ENCODE measurements at regions not wholly inside any gene's neighbourhood (a gene's known extent, or its start where the extent isn't known, plus 50 kb on each side); places are given as distances from the start of the nearest gene placed in this dataset.

GRCh38 chr13:106722620-106723019, 154.7 kb upstream of the ARGLU1 start:
- DNase-seq (ENCODE audit: low spot score): no peak

- no peak for DNase-seq (ENCODE audit: low spot score)
These were observed 153.7 kb upstream of the ARGLU1 start for GRCh38 chr13:106721599-106721998.

GRCh38 chr13:106714271-106714982, 146.5 kb upstream of the ARGLU1 start:
- DNase-seq (ENCODE audit: low spot score): no peak

DNA sequence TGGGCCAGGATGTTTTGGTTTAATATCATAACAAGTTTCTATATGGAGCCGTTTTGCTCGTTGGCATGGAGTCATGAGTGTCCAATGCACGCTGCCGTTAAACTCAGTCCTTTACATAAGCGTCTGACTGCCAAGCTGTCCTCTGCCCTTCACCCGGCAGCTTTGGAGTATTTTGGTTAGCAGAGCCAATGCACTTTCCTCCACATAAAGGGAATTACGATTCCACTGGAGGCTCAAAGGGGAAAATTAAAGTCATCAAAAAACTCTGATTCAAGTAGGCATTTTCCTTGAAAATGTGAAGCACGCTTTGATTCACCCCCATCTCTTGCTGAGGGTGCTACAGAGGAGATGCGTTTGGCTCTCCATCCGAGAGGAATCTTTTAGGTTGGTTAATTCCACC, 144.4 kb upstream of the ARGLU1 start:
- no peak for DNase-seq (ENCODE audit: low spot score)

GRCh38 chr13:106710266-106710665, 142.3 kb upstream of the ARGLU1 start:
- DNase-seq (ENCODE audit: low spot score): no peak

DNA sequence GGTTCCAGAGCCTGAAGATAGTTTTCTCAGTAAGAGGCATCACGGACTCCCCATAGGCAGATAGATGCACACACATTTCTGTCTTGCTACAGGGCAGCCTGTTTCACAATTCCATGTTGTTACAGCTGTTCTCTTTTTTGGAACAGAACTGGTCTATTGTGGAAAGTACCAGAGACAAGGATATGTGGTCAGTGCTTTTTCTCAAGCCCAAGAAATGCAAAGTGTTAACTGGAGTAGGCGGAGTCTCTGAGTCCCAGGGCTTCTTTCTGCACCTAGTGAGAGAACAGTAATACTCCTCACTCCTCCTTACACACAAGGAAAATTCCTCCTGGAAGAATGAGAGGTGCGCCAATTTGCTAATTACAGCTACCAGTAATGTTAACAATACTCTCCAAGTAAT, 141.6 kb upstream of the ARGLU1 start:
- no peak for DNase-seq (ENCODE audit: low spot score)

DNA sequence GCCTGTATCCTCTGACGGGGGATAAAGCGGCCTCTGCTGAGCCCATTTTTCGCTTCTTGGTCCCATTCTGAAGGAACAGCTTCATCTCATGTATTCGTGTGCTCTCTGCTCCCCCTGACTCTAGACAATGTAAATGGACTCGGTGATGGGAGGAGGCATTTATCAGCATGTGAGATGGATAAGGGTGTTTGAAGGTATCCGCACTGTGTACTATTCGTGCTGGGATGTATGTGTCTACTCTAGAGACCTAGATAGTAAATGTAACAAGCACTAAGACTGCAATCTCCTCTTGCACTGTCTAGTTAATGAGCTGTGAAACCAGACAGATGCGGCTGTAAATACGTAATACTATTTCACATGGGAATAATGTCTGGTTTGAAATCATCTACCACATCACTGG, 134.6 kb upstream of the ARGLU1 start:
- no peak for DNase-seq (ENCODE audit: low spot score)

GRCh38 chr13:106701771-106702341, 133.9 kb upstream of the ARGLU1 start:
- DNase-seq (ENCODE audit: low spot score): no peak

GRCh38 chr13:106700439-106700838, 132.5 kb upstream of the ARGLU1 start:
- DNase-seq (ENCODE audit: low spot score): no peak

DNA sequence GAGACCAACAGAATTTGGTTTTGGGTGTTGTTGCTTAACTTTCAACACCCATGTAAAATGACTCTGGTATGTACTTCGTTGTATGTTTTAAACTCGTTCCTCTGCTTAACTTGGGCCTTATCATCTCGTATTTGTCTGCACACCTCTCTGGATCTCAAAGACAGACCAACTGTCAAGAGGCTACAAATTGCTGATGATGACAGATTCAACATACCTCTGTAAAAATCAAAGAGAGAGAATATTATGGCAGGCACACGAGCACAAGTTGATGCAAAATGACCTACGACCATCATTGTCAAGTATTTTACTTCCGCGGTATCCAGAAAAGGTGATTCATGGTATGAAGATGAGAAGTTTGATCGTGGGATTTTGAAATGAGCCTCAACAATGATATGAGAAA, 132.1 kb upstream of the ARGLU1 start:
- DNase-seq (ENCODE audit: low spot score): no peak

GRCh38 chr13:106699311-106699710, 131.4 kb upstream of the ARGLU1 start:
- DNase-seq (ENCODE audit: low spot score): no peak

DNA sequence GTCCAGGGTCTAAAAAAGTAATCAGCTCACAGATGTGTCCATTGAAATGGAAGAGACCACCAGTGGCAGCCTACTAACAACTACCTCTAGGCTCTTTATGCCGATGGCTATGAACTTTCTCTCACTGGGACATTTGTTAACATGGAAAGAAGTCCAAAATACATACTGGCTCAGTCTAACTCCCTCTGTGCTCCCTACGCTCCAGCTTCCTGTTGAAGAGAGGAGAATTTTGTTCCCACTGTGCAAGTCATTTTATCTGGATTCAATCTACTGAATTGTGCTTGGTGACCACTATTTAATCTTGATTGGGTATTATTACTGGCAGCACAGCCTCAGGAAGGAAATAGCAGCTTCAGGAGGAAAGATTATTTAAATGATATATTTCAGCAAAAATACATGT, 128.8 kb upstream of the ARGLU1 start:
- no peak for DNase-seq (ENCODE audit: low spot score)

- DNase-seq (ENCODE audit: low spot score): no peak
These were observed 128.2 kb upstream of the ARGLU1 start for GRCh38 chr13:106696140-106696539.

GRCh38 chr13:106695139-106695538, 127.2 kb upstream of the ARGLU1 start:
- no peak for DNase-seq (ENCODE audit: low spot score)

DNA sequence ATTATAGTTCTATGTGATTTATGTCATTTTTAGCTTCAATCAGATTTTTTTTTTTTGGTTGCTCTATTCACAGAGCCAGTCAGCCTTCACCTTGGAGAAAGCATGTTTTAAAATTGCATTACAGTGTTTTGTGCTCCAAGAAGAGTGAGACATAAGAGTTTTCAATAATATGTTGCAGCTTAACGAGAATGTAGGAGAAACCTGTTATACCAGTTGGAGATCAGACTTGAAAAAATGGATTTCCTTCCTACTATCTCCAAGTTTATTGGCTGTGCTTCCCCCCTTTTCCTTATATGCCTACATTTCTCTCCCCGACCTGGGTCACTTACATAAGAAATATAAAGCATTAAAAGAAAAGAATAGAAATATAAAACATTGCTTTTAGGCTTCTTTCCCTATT, 123.9 kb upstream of the ARGLU1 start:
- no peak for DNase-seq (ENCODE audit: low spot score)

GRCh38 chr13:106691341-106691740, 123.4 kb upstream of the ARGLU1 start:
- DNase-seq (ENCODE audit: low spot score): no peak

DNA sequence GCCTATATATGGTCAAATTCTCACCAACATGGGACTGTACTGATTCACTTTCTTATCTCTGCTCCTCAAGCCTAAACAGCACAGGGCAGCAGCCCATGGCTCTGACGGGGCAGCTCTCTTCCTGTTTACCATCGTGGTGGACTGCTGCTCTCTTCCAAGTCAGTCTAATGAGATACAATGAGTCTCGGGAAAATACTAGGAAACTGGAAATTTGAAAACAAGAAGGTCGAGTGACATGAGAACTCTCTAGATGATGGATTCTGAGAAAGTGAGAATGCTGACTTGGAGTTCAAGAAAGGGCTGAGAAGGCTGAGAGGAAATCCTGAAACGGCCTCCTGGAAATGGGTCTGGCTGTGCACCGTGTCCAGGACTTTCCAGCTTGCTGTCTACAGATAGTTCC, 122.8 kb upstream of the ARGLU1 start:
- DNase-seq (ENCODE audit: low spot score): no peak

DNA sequence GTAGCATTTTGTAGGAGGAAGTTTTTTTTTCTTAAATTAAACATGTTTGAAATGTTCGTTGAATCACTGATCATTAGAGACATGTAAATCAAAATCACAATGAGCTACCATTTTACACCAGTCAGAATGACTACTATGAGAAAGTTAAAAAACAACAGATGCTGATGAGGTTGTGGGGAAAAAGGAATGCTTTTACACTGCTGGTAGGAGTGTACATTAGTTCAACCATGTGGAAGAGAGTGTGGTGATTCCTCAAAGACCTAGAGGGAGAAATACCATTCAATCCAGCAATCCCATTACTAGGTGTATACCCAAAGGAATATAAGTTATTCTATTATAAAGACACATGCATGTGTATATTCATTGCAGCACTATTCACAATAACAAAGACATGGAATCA, 122.0 kb upstream of the ARGLU1 start:
- DNase-seq (ENCODE audit: low spot score): no peak

- DNase-seq (ENCODE audit: low spot score): no peak
These were observed 121.0 kb upstream of the ARGLU1 start for GRCh38 chr13:106688940-106689339.

DNA sequence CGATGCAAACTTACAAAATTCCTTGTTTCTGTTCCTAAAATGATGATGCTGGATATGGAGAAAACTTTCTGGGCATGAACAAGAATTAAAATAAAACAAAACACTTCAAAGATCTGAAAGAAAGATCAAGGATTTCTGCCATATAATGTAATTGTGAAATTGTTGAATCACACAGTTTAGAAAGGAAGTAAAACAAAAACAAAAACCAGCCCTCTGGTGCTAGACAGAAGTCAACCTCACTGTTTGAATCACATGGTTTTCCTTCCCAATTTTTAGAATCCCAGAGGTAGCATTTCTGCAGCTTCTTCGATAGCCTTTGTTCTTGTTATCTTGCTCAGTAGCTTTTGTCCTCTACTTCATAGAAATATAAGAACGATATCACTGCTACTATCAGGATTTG, 118.2 kb upstream of the ARGLU1 start:
- no peak for DNase-seq (ENCODE audit: low spot score)

DNA sequence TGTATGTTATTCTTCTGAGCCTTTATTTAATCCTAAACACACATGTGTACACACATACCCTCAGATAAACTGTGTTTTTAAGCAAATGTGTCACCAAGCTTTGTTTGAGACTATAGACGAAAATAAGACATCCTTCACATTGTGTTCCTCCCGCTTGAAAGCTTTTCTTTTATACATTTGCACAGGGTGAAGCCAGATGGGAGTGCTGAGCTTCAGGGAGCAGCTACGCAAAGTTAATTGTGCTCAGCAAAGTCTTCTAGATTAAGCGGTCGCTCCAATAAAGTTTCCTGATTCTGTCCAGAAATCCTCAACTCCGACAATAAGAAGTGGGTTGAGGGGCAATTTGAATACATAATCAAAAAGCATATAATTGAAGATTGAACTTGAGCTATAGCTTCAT, 117.2 kb upstream of the ARGLU1 start:
- DNase-seq (ENCODE audit: low spot score): no peak

DNA sequence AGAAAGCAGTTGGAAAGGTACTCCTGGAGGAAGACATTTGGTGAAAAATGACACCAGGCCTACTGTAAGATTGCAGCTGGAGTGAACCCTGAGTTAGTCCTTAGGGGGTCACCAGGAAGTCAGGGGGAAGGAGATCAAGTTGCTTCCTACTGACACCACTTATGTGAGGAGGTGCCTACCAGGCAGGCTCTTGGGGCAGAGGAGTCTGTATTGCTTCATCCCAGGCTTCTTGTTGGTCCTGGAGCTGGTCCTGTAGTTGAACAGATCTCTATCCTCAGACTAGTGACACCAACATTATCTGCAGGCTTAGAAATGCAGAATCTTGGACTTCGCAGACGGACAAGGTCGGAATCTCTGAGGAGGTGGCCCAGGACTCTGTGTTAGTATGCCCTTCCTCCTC, 116.0 kb upstream of the ARGLU1 start:
- DNase-seq (ENCODE audit: low spot score): no peak

- DNase-seq (ENCODE audit: low spot score): no peak
These were observed 115.2 kb upstream of the ARGLU1 start for GRCh38 chr13:106683179-106683578.

GRCh38 chr13:106681997-106682396, 114.1 kb upstream of the ARGLU1 start:
- DNase-seq (ENCODE audit: low spot score): no peak
